NCI-H1930 (cell line): ENCODE measurements at regions not wholly inside any gene's neighbourhood (a gene's known extent, or its start where the extent isn't known, plus 50 kb on each side); places are given as distances from the start of the nearest gene placed in this dataset.
"Not testable (repeated sequence)": the region's sequence is repeated elsewhere in the genome, so short reads cannot be mapped to it uniquely, and the experiment has no call there.

ENCODE experiments used
- DNase-seq, 2 experiments: peaks; one replicate each; lab custom pipeline; 2025; lab: John Stamatoyannopoulos, UW

GRCh38 chr6:67878216-67878615 lies 756.9 kb upstream of the ADGRB3 start:
- not testable (repeated sequence) for DNase-seq

- no peak for DNase-seq
These were observed 757.8 kb upstream of the ADGRB3 start for GRCh38 chr6:67877288-67877687.

GRCh38 chr6:67875877-67876383 lies 759.2 kb upstream of the ADGRB3 start:
- DNase-seq: no peak

- no peak for DNase-seq
These were observed 764.8 kb upstream of the ADGRB3 start for GRCh38 chr6:67870321-67870720.

- no peak for DNase-seq
These were observed 771.7 kb upstream of the ADGRB3 start for GRCh38 chr6:67863346-67863745.

GRCh38 chr6:67854098-67854497 lies 781.0 kb upstream of the ADGRB3 start:
- no peak for DNase-seq

GRCh38 chr6:67839818-67840217 lies 795.3 kb upstream of the ADGRB3 start:
- no peak for DNase-seq

- no peak for DNase-seq
These were observed 809.7 kb upstream of the ADGRB3 start for GRCh38 chr6:67825201-67825895.

- DNase-seq: no peak
These were observed 816.8 kb upstream of the ADGRB3 start for GRCh38 chr6:67818322-67818721.

- DNase-seq: no peak
These were observed 819.5 kb upstream of the ADGRB3 start for GRCh38 chr6:67815623-67816022.

- DNase-seq: no peak
These were observed 820.8 kb upstream of the ADGRB3 start for GRCh38 chr6:67814262-67814661.

GRCh38 chr6:67812693-67813092 lies 822.4 kb upstream of the ADGRB3 start:
- DNase-seq: no peak

- DNase-seq: no peak
These were observed 823.0 kb upstream of the ADGRB3 start for GRCh38 chr6:67812125-67812524.

- DNase-seq: no peak
These were observed 823.6 kb upstream of the ADGRB3 start for GRCh38 chr6:67811239-67812037.

- not testable (repeated sequence) for DNase-seq
These were observed 830.3 kb upstream of the ADGRB3 start for GRCh38 chr6:67804808-67805207.

- DNase-seq: no peak
These were observed 832.3 kb upstream of the ADGRB3 start for GRCh38 chr6:67802771-67803170.

GRCh38 chr6:67792996-67793395 lies 842.1 kb upstream of the ADGRB3 start:
- DNase-seq: no peak

- DNase-seq: no peak
These were observed 844.5 kb upstream of the ADGRB3 start for GRCh38 chr6:67790569-67790968.

- DNase-seq: not testable (repeated sequence)
These were observed 848.0 kb upstream of the ADGRB3 start for GRCh38 chr6:67787119-67787518.

- DNase-seq: no peak
These were observed 855.2 kb upstream of the ADGRB3 start for GRCh38 chr6:67779876-67780275.

- DNase-seq: no peak
These were observed 859.7 kb upstream of the ADGRB3 start for GRCh38 chr6:67775333-67775732.

- DNase-seq: no peak
These were observed 866.1 kb upstream of the ADGRB3 start for GRCh38 chr6:67768972-67769371.
